ENCODE measurements at regions not wholly inside any gene's neighbourhood (a gene's known extent, or its start where the extent isn't known, plus 50 kb on each side); places are given as distances from the start of the nearest gene placed in this dataset.
"Not testable (repeated sequence)": the region's sequence is repeated elsewhere in the genome, so short reads cannot be mapped to it uniquely, and the experiment has no call there.

DNA sequence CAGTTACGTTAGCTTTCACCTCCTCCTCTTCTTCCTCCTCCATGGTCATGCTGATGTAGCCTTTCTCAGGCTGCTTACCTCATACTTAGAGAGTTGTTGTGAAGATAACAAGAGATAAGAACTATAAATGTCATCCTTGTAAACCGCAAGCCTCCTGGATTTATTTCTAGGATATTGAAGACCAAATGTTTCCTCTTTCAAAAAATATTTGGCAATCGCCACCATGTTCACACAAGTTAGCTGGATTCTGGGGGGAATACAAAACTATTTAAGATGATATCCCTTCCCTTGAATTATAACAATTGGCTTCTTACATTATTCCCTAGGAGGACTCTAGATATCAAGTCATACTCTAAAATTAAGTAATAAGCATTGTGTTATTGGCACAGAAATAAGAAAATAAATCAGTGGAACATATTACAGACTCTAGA lies 99.8 kb upstream of the PLEKHG1 start:
- no peak for DNase-seq

DNA sequence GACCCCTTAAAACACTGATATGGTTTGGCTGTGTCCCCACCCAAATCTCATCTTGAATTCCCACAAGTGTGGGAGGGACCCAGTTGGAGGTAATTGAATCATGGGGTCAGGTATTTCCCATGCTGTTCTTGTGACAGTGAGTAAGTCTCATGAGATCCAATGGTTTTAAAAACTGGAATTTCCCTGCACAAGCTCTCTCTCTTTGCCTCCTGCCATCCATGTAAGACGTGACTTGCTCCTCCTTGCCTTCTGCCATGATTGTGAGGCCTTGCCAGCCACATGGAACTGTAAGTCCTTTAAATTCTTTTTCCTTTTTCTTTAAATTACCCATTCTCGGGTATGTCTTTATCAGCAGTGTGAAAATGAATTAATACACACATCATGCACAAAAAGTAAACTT lies 99.1 kb upstream of the PLEKHG1 start:
- not testable (repeated sequence) for DNase-seq

DNA sequence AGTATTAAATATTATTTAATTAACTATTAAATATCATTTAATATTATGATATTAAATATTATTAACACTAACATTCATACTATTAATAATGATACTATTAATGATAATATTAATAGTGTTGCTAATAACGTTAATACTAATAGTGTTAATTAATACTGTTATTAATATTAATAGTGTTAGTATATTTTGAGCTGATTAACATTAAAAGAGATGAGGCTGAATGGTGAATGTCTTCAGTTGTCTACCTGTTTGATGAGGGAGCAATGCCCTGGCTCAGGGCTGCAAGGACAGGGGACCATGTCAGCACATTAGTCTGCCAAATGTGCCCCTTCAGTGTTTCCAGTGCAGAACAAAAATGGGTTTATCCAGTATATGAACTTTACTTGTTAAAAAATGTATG lies 96.6 kb upstream of the PLEKHG1 start:
- no peak for DNase-seq

DNA sequence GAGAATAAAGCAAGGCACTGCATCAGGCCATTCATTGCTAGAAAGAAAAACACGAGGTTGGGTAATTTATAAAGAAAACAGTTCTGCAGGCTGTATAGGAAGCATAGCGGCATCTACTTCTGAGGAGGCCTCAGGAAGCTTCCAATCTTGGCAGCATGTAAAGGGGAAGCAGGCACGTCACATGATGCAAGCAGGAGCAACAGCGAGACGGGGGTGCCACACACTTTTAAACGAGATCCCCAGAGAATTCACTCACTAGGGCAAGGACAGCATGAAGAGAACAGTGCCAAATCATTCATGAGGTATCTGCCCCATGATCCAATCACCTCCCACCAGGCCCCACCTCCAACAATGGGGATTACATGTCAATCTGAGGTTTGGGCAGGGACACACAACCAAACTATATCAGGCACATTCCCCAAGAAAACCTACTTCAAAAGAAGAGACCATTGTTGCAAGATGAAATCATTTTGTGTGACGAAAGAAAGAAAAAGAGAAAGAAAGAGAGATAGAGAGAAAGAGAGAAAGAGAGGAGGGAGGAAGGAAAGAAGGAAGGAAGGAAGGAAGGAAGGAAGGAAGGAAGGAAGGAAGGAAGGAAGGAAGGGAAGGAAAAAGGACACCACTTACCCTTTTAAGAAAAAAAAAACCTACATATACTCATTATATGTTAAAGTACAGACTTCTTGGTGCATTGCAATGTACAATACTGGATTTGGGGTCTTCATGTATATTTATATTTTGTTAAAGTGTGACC lies 95.9 kb upstream of the PLEKHG1 start:
- no peak for DNase-seq

DNA sequence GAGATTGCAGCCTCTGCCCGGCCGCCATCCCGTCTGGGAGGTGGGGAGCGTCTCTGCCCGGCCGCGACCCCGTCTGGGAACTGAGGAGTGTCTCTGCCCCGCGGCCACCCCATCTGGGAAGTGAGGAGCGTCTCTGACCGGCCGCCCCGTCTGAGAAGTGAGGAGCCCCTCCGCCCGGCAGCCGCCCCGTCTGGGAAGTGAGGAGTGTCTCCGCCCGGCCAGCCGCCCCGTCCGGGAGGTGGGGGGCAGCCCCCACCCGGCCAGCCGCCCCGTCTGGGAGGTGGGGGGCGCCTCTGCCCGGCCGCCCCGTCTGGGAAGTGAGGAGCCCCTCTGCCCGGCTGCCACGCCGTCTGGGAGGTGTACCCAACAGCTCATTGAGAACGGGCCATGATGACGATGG lies 92.3 kb upstream of the PLEKHG1 start:
- not testable (repeated sequence) for DNase-seq

DNA sequence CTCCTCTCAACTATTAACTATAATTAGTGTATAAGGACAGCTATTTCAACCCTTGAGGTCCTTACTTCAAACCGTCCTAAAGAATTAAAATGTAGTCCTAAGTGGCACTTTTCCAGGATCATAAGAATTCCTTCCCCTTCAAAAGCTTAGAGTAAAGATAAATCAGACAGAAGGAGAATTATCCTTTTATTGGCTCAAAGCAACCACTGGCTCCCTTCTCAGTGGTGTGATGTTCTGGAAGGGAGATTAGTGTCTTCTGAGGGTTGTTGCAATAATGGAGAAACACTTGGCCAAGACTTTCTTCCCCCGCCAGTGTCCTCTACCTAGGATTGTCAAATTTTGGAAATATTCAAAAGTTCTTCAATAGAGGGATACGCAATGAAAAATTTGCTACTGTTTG lies 89.1 kb upstream of the PLEKHG1 start:
- DNase-seq, result no peak

DNA sequence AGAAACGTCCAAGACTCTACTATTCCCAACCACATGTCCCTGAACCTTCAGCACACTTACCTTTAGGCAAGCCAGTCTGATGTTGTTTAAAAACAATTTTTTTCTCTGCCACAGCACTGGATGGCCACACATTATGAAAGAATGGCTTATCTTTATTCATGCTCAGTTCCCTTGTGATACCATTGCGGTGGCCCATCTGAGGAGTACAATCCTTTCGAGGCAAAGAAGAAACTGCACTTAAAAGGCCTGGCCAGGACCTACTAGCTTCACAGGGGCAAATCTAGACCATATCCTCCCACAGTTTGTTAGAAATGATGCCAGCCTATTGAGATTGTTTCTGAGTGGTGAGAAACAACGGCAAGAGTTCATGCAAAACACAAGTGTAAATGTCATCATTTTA lies 88.4 kb upstream of the PLEKHG1 start:
- DNase-seq, result no peak

DNA sequence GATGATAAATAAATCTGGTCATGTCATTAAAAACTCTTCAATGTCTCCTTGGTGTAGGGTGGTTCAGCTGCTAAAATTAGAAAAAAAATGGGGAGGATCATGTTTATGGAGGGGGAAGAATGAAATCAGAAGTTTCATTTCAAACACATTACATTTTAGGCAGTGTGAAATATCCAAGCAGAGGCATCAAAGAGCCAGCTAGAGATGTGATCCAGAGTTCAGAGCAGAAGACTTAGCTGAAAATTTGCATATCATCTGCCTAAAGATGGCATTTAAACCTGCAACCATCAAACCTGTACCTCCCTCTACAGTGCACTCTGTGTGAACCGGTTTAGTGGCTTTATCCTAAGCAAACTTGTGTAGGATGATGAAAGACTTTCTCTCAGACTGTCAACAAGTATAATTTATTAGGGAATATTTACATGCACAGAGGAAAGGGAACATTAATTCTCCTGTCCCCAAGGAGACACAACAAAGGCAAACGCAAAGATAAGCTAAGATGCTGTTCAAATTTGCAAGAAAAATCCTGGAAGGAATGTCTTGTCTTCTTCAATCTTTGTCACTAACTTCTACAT lies 84.8 kb upstream of the PLEKHG1 start:
- DNase-seq, result no peak

DNA sequence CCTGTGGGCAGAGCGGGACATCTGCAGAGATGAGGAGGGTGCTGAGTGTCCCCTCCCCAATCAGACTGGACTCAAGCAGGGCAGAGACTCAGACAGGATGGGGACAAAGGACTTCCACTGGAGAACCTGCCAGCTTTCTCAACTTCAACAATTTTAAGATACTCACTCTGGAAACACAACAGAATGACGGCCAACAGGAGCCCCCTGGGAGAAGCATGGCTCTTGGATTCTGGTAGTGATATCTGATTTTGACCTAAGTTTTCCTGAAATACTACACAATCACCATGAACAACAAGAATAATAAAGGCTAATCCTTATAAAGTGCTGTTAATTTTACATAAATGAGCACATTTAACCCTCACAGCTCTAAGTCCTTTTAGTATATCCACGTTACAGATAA lies 83.5 kb upstream of the PLEKHG1 start:
- DNase-seq, result no peak

DNA sequence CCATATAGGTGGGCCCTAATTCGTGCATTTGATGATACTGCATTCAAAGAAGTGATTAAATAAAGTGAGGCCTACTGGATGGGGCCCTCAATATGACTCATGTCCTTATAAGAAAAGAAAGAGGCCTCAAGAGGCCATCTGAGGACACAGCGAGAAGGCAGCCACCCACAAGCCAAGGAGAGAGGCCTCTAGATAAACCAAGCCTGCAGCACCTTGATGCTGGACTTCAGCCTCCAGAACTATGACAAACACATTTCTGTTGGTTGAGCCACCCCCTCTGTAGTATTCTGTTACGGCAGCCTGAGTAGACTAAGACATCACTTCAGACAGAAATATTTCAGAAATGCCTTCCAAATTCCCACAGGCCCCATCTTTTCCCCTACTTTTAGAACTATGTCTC lies 82.5 kb upstream of the PLEKHG1 start:
- no peak for DNase-seq

DNA sequence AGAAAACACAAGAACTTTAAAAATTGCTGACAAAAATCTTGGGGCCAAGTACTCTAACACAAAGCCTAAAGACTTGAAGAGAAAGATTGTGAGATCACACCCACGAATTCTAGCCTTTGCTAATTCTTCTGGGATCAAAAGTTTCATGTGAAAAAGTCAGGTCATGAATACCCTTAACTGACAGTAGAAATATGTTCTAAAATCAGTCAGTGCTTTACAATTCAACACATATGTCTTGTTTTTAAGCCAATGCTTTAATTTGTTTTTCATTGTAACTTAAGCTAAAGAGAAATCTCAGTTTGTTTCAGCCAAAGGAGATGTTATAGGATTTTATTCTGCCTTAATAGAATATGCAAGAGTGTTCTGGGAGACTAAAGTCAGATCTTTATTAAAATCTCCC lies 78.2 kb upstream of the PLEKHG1 start:
- DNase-seq, result no peak

DNA sequence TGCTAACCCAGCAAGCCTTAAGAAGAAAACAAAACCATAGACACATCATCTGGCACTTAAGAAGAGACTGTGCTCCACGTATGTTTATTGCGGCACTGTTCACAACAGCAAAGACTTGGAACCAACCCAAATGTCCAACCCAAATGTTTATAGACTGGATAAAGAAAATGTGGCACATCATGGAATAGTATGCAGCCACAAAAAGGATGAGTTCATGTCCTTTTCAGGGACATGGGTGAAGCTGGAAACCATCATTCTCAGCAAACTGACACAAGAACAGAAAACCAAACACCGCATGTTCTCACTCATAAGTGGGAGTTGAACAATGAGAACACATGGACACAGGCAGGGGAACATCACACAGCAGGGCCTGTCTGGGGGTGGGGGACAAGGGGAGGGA lies 76.5 kb upstream of the PLEKHG1 start:
- DNase-seq, result not testable (repeated sequence)

DNA sequence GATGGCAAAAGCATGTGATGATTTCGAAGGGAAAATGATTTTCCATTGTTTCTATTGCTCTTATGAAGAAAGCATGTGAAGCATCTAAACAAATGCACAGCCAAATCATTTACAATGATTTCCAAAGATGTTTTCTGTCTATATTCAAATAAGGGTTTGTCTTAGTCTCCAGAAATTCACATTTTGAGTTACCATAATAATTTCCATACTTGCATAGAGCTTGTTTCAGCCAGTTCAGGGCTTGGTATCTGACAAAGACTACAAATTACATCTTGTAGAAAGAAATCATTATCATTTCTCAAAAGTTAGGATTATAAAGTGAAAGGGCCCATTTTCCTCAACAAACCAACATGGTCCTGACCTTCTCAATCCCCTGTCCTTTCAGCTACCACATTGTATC lies 74.4 kb upstream of the PLEKHG1 start:
- DNase-seq, result no peak

DNA sequence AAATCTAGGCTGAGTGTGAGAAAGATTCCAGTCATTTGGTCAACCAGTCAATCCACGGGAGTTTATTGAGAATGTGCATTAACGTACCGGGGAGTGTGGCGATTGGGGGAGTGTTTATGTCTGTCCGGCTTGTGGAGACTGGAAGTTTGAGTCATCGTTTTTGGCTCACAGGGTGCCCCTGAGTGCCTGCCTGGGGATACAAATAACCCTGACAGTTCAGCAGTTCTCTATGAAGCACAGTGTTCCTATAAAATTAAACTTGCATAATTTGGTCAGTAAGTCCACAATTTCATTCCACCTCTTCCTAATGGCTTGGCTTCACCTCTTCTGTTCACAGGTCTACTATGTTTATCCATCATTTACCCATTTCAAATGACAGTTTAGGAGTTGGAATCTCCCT lies 72.6 kb upstream of the PLEKHG1 start:
- DNase-seq, result no peak

DNA sequence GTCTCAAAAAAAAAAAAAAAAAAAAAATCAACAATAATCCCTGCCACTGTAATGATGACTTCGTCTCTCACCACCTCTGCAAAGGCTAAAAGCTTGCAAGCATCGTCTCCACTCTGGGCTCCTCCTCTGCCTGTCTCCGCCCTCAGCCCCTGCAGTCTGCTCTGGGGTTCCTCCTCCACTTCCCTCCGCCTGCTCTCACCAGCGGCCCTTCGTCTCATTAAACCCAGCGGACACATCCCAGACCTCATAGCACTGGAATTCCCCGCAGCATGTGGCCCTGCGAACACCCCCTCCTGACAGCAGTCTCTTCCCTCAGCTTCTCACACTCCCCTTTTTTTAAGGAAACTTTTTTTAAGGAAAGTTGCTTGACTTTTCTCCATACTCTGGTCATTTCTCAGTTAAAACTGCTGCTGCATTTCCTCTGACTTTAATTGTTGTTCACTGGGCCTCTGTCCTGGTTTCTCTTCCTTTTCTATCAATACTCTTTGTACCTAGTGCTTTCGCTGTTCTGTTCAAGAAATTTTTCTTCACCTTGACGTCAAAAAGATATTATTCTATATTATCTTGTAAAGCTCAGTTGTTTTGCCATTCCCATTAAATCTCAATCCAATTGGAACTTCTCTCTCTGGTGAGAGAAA lies 70.9 kb upstream of the PLEKHG1 start:
- DNase-seq, result no peak

DNA sequence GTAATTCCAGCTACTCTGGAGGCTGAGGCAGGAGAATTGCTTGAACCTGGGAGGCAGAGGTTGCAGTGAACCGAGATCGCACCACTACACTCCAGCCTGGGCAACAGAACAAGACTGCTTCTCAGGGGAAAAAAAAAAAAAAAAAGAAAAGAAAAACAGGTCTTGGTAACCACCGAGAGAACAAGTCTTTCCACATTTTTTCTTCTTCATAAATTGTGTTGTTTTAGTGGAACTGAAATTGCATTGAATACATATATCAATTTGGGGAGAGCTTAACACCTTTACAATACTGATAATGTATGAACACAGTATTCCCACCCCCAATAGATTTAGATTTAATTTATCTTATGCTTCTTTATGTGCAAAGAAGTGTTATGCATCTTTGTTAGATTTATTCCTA lies 70.0 kb upstream of the PLEKHG1 start:
- no peak for DNase-seq

DNA sequence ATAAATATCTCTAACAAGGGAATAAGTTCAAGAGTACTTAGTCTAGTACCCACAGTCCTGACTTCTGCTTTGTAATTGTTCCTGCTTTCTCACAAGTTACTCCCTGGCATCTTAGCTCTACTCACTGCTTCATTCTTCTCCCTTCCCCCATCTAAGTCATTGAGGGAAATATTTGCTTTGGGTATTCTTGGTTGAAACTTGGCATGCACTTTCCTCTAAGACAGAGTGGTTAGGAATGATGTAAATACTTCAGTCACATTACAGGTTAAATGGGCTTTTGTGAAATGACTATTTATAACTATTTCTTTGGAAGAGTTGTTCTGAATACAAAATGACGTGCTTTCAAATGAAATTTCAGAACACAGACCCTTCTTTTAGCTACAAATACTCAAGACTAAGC lies 67.7 kb upstream of the PLEKHG1 start:
- DNase-seq, result no peak

DNA sequence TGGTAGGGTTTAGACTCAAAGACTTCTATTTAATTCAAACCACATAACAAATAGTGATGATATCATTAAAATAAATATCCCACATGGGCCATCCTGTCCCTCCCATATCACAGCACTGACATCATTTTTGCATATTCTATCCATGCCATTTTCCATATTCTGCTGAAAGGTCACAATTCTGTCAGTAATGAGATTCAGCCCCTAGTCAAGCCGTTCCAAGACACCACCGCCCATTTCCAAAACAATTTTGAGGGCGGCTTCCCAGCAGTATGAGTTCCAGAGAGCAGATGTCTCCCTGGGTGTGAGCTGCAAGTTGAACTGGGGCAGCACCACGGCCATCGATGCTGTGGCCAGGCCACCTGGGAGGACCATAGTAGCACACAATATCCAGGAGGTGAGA lies 65.1 kb upstream of the PLEKHG1 start:
- DNase-seq, result no peak

DNA sequence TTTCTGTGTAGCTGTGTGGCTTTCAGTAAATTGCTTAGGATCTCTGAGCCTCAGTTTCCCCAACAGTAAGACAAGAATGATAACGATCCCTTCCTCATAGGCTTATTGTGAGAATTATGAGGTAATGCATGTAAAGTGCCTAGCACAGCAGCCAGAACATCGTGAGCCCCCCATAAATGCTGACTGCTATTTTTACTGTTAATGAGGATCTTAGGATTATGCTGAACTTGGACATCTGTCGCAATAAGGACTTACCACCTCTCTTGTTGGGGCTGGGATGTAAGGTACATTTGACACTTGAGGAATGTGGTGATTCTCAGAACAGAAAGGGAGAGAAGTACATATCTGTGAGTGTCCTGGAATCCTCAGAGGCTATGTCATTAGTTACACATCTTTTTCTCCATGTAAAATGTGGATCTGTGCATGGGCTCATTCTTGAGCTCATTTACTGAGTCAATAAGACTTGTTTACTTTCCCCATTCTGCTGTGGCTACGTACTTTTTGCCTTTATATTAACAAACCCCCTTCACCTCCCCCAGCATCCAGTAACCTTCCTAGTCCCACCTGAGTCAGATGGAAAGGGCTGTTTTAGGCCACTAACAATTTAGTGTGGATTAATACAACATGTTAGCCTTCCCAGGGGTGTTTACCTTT lies 64.4 kb upstream of the PLEKHG1 start:
- peak; percentile 8 for DNase-seq

DNA sequence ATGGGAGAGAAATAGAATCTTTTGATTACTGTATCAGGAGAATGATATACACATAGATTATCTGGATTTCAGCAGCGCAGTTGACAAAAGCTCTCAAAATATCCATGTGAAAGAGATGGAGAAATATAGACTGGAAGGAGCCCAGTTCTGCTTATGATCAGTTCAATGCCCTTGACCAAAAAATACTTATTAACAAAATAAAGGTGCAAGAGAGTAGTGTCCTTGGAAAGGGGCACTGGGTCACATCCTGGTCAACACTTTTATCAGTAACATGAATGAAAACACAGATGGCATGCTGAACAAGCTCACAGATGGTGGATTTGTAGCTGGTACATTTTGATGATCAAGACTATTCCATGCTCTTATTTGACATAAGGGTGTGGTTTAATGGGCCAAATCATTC lies 63.9 kb upstream of the PLEKHG1 start:
- no peak for DNase-seq

DNA sequence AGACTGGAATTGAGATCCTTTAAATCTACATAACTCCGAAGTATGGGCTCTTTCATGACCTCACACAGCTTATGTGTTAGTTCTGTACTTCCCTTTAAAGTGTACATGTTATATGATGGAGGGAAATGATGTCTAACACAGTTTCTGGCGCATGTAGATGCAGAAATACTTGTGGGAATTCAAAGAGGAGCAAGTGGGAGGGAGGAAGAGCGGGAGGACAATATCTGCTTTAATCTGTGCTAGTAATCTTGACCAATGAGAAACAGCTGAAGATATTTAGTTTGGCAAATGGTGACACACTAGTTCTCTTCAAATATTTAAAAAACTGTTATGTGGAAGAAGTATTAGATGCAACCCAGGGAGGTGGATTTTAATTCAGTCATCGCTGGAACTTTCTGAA lies 62.9 kb upstream of the PLEKHG1 start:
- no peak for DNase-seq

DNA sequence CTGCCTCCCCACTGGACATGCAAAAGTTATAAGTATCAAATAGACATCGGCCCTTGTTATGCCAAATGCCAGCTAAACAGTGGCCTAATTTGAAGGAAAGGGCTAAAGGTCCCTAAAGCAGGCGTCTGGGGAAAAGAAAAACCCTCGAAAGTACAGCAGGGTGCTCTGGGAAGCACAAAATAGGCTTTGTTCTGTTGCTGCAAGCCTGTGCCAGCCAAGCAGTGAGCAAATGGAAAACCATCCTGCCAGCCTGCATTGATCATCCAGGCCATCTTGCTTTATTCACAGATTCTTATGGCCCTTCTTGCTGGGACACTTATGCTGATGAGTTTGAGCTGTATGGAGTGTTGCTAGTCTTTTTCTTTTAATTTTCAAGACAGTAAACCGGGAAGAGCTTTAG lies 62.2 kb upstream of the PLEKHG1 start:
- no peak for DNase-seq

DNA sequence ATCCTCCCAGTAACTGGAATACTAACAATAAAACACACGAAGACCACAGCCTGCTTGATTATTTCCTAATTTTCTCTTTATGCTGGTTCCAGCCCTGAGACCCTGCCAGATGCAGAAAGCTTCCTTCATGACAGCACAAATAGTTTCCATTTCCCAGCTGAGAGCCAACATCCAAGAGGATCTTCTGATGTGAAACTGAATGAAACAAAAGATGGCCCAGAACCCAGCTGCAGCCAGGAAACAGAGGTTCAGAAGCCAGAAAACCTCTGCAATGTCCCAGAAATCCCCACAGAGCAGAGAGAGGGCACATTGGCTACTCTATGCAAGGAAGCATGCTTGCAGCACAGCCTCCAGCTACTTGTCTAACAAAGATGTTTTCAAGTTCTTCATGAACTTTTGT lies 61.8 kb upstream of the PLEKHG1 start:
- DNase-seq, result no peak

DNA sequence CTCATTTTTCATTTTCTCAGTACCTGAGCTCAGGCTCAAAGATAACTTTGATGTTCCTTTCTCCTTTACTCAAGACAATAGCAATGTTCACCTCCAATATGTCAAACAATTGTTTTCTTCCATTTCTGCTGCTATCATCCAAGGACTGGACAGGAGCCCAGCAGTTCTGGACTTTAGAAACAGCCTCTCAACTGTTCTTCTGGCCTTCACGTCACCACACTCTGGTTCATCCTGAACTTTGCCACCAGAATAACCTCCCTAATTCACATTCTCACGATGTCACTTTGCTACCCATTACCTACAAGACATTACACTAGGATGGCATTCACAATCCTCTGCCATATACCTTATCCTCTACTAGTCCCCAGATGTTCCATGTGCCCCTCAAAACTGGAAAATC lies 60.6 kb upstream of the PLEKHG1 start:
- DNase-seq, result no peak
